Brain pericyte (primary cell): ENCODE measurements at regions not wholly inside any gene's neighbourhood (a gene's known extent, or its start where the extent isn't known, plus 50 kb on each side); places are given as distances from the start of the nearest gene placed in this dataset.
"Not testable (repeated sequence)": the region's sequence is repeated elsewhere in the genome, so short reads cannot be mapped to it uniquely, and the experiment has no call there.

Source experiments
- DNase-seq: peaks from one replicate; pipeline ENCODE4 v3.0.0-alpha.2; 2012; ENCODE audit warnings: low read depth, low spot score

- no peak for DNase-seq
These were observed 1176.9 kb downstream of the SUCLG1 start for GRCh38 chr2:83282043-83282795.

- no peak for DNase-seq
These were observed 1178.7 kb downstream of the SUCLG1 start for GRCh38 chr2:83280391-83280790.

GRCh38 chr2:83273322-83273721 lies 1185.8 kb downstream of the SUCLG1 start:
- DNase-seq, result no peak

- DNase-seq, result no peak
These were observed 1197.4 kb downstream of the SUCLG1 start for GRCh38 chr2:83261591-83262136.

GRCh38 chr2:83253848-83254247 lies 1205.2 kb downstream of the SUCLG1 start:
- no peak for DNase-seq

- no peak for DNase-seq
These were observed 1207.7 kb downstream of the SUCLG1 start for GRCh38 chr2:83251321-83251872.

- DNase-seq, result not testable (repeated sequence)
These were observed 1213.1 kb downstream of the SUCLG1 start for GRCh38 chr2:83245806-83246537.

GRCh38 chr2:83240611-83241010 lies 1218.5 kb downstream of the SUCLG1 start:
- DNase-seq, result no peak

GRCh38 chr2:83238111-83238510 lies 1221.0 kb downstream of the SUCLG1 start:
- DNase-seq, result no peak

- no peak for DNase-seq
These were observed 1224.8 kb downstream of the SUCLG1 start for GRCh38 chr2:83234246-83234645.

GRCh38 chr2:83233781-83234180 lies 1225.3 kb downstream of the SUCLG1 start:
- no peak for DNase-seq

GRCh38 chr2:83233326-83233725 lies 1225.8 kb downstream of the SUCLG1 start:
- no peak for DNase-seq

- no peak for DNase-seq
These were observed 1229.6 kb downstream of the SUCLG1 start for GRCh38 chr2:83229443-83229842.

GRCh38 chr2:83224591-83225200 lies 1234.4 kb downstream of the SUCLG1 start:
- DNase-seq, result no peak

GRCh38 chr2:83221258-83221657 lies 1237.8 kb downstream of the SUCLG1 start:
- DNase-seq, result no peak

- no peak for DNase-seq
These were observed 1241.2 kb downstream of the SUCLG1 start for GRCh38 chr2:83217854-83218253.

- no peak for DNase-seq
These were observed 1262.9 kb downstream of the SUCLG1 start for GRCh38 chr2:83196225-83196624.

GRCh38 chr2:83191316-83191715 lies 1267.8 kb downstream of the SUCLG1 start:
- no peak for DNase-seq

GRCh38 chr2:83186105-83186760 lies 1272.8 kb downstream of the SUCLG1 start:
- no peak for DNase-seq

GRCh38 chr2:83180862-83181530 lies 1278.1 kb downstream of the SUCLG1 start:
- not testable (repeated sequence) for DNase-seq

- no peak for DNase-seq
These were observed 1282.5 kb downstream of the SUCLG1 start for GRCh38 chr2:83176539-83176938.
